Epithelial cell of proximal tubule (primary cell): ENCODE measurements at regions not wholly inside any gene's neighbourhood (a gene's known extent, or its start where the extent isn't known, plus 50 kb on each side); places are given as distances from the start of the nearest gene placed in this dataset.
"Not testable (repeated sequence)": the region's sequence is repeated elsewhere in the genome, so short reads cannot be mapped to it uniquely, and the experiment has no call there.

Source experiments
- DNase-seq: peaks from one replicate; pipeline ENCODE4 v3.0.0-alpha.2; 2011; ENCODE audit warnings: low read depth
- H3K4me3 ChIP-seq: 2 replicates; pipeline ENCODE4 v1.5.1; 2011; ENCODE audit warnings: low read depth, mild to moderate bottlenecking, low read length
- CTCF ChIP-seq: conservative IDR thresholded peaks from 2 replicates; pipeline ENCODE4 v1.5.1; 2012; ENCODE audit warnings: low read depth, mild to moderate bottlenecking, low read length

DNA sequence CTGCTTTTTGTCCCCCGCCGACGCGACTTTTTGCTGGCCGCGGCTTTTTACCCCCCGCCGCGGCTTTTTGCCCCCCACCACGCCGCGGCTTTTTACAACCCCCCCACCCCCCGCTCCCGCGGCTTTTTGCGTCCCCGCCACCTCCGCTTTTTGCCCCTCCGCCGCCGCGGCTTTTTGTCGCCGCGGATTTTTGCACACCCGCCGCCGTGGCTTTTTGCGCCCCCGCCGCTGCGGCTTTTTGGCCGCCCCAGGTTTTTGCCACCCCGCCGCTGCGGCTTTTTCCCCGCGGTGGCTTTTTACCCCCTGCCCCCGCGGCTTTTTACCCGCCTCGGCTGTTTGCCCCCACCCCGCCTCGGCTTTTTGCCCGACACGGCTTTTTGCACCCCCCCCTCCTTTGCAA lies 205.5 kb downstream of the CCT8L2 start:
- no peak for TF ChIP-seq CTCF
- no peak overlapping the region for H3K4me3 ChIP-seq
- no peak for DNase-seq

DNA sequence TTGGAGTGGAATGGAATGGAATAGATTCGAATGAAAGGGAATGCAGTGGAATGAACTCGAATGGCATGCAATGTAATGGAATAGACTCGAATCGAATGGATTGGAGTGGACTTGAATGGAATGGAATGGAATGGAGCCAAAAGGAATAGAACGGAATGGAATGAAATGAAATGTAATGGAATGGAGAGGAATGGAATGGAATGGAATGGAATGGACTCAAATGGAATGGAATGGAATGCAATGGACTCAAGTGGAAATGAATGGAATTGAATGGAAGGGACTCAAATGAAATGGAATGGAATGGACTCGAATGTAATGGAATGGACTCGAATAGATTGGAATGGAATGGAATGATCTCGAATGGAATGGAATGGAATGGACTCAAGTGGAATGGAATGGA lies 231.3 kb downstream of the CCT8L2 start:
- not testable (repeated sequence) for DNase-seq, H3K4me3 ChIP-seq

DNA sequence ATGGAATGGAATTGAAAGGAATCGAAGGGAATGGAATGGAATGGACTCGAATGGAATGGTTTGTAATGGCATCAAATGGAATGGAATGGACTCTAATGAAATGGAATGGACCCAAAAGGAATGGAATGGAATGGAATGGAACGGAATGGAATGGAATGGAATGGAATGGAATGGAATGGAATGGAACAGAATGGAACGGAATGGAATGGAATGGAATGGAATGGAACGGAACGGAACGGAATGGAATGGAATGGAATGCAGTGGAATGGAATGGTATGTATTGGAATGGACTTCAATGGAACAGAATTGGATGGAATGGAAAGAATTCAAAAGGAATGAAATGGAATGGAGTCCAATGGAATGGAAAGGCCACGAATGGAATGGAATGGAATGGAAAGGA lies 240.0 kb downstream of the CCT8L2 start:
- not testable (repeated sequence) for H3K4me3 ChIP-seq, DNase-seq

DNA sequence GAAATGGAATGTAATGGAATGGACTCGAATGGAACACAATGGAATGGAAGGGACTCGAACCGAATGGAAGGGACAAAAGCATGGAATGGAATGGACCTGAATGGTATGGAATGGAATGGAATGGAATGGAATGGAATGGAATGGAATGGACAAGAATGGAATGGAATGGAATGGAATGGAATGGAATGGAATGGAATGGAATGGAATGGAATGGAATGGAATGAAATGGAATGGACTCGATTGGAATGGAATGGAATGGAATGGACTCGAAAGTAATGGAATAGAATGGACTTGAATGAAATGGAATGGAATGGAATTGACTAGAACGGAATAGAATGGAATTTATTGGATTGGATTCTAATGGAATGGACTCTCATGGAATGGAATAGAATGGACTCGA lies 245.5 kb downstream of the CCT8L2 start:
- not testable (repeated sequence) for DNase-seq, H3K4me3 ChIP-seq

DNA sequence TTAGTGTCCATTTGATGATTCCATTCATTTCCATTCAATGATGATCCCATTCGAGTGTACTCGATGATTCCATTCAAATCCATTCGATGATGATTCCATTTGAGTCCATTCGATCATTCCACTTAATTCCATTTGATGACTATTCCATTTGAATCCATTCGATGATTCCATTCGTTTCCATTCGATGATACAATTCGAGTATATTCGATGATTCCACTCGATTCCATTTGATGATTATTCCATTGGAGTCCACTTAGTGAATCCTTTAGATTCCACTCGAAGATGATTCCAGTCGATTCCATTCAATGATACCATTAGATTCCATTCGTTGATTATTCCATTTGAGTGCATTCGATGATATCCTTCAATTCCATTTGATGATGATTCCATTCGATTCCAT lies 277.0 kb downstream of the CCT8L2 start:
- not testable (repeated sequence) for DNase-seq, H3K4me3 ChIP-seq
